Muscle of leg (tissue), 3 donors: ENCODE measurements at regions not wholly inside any gene's neighbourhood (a gene's known extent, or its start where the extent isn't known, plus 50 kb on each side); places are given as distances from the start of the nearest gene placed in this dataset.

Experiments
- DNase-seq: peaks from one replicate; pipeline ENCODE4 v3.0.0; 2013
- H3K27ac ChIP-seq: one replicate; pipeline ENCODE4 v1.5.1; 2013; ENCODE audit warnings: mild to moderate bottlenecking, low read length, control low read depth
- H3K27me3 ChIP-seq: one replicate; pipeline ENCODE4 v1.6.1; 2013; ENCODE audit warnings: low read length; ENCODE audit not compliant: control insufficient read depth, insufficient read depth
- H3K36me3 ChIP-seq: one replicate; pipeline ENCODE4 v1.6.1; 2013; ENCODE audit warnings: low read length; ENCODE audit not compliant: control insufficient read depth, insufficient read depth
- H3K4me1 ChIP-seq: one replicate; pipeline ENCODE4 v1.6.1; 2013; ENCODE audit warnings: low read length; ENCODE audit not compliant: control insufficient read depth, insufficient read depth
- H3K4me3 ChIP-seq: one replicate; pipeline ENCODE4 v1.5.1; 2013; ENCODE audit warnings: low read length, control low read depth
- H3K9me3 ChIP-seq: replicated peaks from 2 replicates; pipeline ENCODE4 v1.6.1; 2013; ENCODE audit warnings: low read depth, low read length; ENCODE audit not compliant: control insufficient read depth
- WGBS: methylation state at CpG from one replicate; pipeline ENCODE4 v1.1.5; 2013; ENCODE audit warnings: missing lambda C conversion rate; ENCODE audit not compliant: insufficient coverage; 5-methylcytosine and 5-hydroxymethylcytosine counted together

DNA sequence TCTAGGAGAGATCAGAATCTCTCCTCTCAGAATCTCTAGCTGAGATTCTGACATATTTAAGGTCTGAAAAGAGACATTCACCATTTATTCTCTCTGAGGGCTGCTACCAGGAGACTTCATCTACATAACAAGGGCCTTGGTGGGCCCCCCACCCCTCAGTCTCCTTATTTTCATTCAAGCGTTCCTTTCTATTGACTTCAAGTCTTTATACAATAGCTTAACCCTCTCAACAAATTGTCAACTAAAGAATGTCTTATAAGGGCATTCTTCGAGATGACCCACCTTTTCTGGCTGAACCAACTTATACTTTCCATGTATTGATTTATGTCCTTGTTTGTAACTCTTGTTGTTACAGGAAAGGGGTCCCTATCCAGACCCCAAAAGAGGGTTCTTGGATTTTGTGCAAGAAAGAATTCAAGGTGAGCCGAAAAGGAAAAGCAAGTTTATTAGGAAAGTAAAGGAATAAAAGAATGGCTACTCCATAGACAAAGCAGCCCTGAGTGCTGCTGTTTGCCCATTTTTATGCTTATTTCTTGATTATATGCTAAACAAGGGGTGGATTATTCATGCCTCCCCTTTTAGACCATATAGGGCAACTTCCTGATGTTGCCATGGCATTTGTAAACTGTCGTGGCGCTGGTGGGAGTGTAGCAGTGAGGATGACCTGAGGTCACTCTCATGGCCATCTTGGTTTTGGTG, 209.5 kb upstream of the ALCAM start:
- WGBS: no CpG with 5 or more reads among the region's 5 CpGs
- H3K27me3 ChIP-seq: no peaks in the 10 kb centered on the region

DNA sequence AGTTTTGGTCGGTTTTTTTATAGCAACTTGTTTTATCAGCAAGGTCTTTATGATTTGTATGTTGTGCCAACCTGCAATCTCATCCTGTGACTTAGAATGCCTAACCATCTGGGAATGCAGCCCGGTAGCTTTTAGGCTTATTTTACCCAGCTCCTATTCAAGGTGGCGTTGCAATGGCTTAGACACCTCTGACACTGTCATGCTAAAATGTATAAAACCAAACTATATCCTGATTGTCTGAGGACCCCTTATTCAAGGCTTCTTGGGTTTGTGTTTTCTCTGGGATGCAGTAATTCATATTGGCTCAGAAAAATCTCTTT, 209.0 kb upstream of the ALCAM start:
- DNase-seq: no peak
- no CpG with 5 or more reads among the region's 3 CpGs for WGBS
- Histone ChIP-seq H3K27me3 (no peaks in the 10 kb centered on the region), H3K36me3 (no peaks in the 10 kb centered on the region), H3K4me1 (no peaks in the 10 kb centered on the region), H3K4me3 (no peak overlapping the region), H3K9me3 (no peaks in the 10 kb centered on the region), H3K27ac (no peak overlapping the region)

More for the DNA sequence above, 209.5 kb upstream of the ALCAM start:
- no peak overlapping the region for H3K4me3 ChIP-seq
- no peaks in the 10 kb centered on the region for H3K4me1 ChIP-seq
- no peak overlapping the region for H3K27ac ChIP-seq
- no peak for DNase-seq
- H3K36me3 ChIP-seq: no peaks in the 10 kb centered on the region
- no peaks in the 10 kb centered on the region for H3K9me3 ChIP-seq

DNA sequence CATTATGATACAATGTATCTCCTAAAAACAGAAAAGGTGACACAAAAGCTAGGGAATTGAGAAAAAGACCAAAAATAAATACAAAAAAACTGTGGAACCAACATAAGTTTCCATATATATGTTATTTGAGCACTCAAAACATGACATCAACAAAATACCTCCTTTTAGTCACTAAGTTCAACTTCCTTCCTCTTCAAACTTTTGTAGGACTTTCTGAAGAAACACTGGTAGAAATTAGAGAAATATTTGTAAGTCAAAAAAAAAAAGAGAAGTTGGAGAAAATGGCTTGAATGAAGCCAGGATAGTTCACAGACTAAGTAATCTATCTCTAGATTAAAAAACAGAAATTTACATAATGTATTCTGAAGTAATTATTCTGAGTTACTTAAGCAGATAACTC, 208.4 kb upstream of the ALCAM start:
- no peaks in the 10 kb centered on the region for H3K36me3 ChIP-seq
- DNase-seq: peak; percentile 24
- no peaks in the 10 kb centered on the region for H3K9me3 ChIP-seq
- no peaks in the 10 kb centered on the region for H3K27me3 ChIP-seq
- no peak overlapping the region for H3K4me3 ChIP-seq
- no peaks in the 10 kb centered on the region for H3K4me1 ChIP-seq
- H3K27ac ChIP-seq: no peak overlapping the region

DNA sequence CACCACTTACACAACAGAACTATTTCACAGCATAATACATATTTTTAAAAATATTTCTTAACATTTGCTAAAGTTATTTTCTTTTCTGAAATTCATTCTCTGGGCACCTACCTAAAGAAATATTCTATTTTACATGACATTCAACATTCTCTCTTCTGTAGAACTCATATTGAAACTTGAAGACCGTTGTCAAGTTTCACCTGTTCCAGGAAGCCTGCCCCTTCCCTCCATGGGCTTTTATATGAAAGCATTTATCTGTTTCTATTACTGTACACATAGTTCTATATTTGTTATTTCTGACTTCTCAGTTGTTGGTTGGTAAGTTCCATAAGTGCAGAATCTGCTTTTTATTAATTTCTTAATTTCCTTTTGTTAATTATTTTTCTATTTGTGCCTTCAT, 204.3 kb upstream of the ALCAM start:
- Histone ChIP-seq H3K4me1 (no peaks in the 10 kb centered on the region), H3K27ac (no peak overlapping the region), H3K36me3 (no peaks in the 10 kb centered on the region), H3K4me3 (no peak overlapping the region), H3K9me3 (no peaks in the 10 kb centered on the region), H3K27me3 (no peaks in the 10 kb centered on the region)
- no peak for DNase-seq
- no CpG with 5 or more reads among the region's 1 CpG for WGBS

DNA sequence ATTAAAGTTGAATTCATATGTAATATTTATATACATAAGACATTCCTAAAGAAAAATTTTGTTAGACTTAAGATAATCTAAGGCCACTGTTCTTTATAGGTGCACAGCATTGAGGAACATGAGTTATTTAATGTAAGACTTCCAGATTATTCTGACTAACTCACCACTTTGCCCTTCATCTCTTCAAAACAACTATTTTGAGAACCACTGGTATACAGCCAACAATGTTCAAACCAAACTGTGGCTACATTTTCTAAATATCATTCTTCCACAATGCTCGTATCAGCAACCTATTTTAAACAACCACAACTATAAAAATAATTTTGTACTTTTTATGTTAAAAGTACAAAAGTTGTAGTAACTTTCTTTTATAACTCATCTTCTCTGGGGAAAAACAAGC, 199.8 kb upstream of the ALCAM start:
- WGBS: no CpG with 5 or more reads among the region's 1 CpG
- Histone ChIP-seq H3K9me3 (no peaks in the 10 kb centered on the region), H3K4me3 (no peak overlapping the region), H3K36me3 (no peaks in the 10 kb centered on the region), H3K27ac (no peak overlapping the region), H3K4me1 (no peaks in the 10 kb centered on the region), H3K27me3 (no peaks in the 10 kb centered on the region)
- DNase-seq: no peak

DNA sequence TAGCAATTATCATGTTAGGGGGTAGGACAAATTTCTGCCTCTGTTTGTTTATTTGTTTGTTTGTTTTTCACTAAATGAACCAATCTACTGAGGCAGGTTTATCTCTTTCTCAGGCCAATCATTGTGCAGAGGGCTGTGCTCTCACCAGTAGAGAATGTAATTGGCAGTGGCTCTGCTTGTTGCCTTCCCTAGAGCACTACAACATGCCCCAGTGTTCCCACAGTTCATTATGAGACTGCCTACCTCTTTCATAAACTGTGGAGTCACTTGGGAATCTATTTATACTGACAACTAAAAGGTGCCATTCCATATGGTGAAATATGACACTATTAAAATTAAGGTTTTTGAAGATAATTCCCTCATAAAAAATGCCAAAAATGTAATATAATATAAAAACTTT, 196.3 kb upstream of the ALCAM start:
- Histone ChIP-seq H3K9me3 (no peaks in the 10 kb centered on the region), H3K27ac (no peak overlapping the region), H3K4me1 (no peaks in the 10 kb centered on the region), H3K4me3 (no peak overlapping the region), H3K27me3 (no peaks in the 10 kb centered on the region), H3K36me3 (no peaks in the 10 kb centered on the region)
- no peak for DNase-seq

DNA sequence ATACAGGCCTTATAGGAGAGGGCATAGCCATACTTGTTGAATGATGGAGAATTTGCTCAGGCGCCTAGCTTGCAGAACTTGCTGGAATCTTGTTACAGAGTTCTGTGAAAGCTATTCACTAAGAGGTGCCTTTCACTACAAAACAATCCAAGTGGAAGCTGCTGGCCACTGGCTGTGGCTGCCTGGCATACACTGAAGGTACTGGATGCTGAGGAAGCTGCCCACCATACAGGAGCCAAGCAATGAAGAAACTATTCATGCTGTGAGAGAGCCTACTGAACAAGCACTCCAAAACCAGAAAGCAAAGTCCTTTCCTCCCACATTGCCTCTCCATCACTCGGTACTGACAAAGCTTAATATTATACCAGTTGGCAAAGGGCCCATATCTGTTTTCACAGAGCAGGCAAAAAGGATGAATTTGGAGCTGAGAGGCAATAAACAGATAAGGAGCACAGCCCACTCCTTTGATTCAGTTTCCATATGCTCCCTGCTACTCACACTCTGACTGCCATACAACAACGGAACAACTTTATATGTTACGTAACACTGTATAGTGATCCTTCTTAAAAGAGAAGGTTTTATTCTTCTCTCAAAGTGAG, 192.6 kb upstream of the ALCAM start:
- no CpG with 5 or more reads among the region's 4 CpGs for WGBS

DNA sequence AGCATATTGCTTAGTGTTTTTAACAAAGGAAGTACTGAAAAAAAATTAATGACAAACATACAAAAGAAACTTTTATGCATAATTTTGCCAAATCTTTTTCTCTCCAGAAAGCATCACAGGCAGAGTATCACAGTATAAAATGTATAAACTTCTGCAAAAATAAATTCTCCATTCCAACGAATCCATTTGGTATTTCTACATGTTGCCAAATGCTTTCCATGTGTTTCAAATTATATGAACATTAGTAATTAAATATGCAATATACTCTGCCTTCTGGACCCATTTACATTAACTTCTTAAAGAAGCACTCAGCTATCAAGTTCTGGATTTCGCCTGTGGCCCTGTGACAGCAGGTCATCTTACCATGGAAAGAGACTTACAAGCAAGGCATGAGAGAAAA, 189.1 kb upstream of the ALCAM start:
- H3K4me1 ChIP-seq: no peaks in the 10 kb centered on the region
- no peak overlapping the region for H3K4me3 ChIP-seq
- H3K9me3 ChIP-seq: no peaks in the 10 kb centered on the region
- H3K27me3 ChIP-seq: no peaks in the 10 kb centered on the region
- H3K27ac ChIP-seq: no peak overlapping the region
- DNase-seq: peak; percentile 80
- no CpG with 5 or more reads among the region's 2 CpGs for WGBS
- no peaks in the 10 kb centered on the region for H3K36me3 ChIP-seq

More for the DNA sequence above, 192.6 kb upstream of the ALCAM start:
- Histone ChIP-seq H3K36me3 (no peaks in the 10 kb centered on the region), H3K9me3 (no peaks in the 10 kb centered on the region), H3K4me3 (no peak overlapping the region), H3K4me1 (no peaks in the 10 kb centered on the region), H3K27ac (no peak overlapping the region), H3K27me3 (no peaks in the 10 kb centered on the region)
- DNase-seq: peak; percentile 15

DNA sequence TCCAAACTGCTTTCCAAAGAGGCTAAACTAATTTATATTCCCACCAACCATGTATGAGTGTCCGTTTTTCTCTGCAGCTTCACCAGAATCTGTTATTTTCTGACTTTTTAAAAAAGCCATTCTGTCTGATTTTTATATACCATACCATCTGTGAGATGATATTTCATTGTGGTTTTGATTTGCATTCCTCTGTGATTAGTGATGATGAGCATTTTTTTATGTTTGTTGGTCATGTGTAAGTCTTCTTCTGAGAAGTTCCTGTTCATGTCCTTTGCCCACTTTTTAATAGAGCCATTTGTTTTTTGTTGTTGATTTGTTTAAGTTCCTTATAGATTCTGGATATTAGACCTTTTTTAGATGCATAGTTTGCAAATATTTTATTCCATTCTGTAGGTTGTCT, 179.4 kb upstream of the ALCAM start:
- Histone ChIP-seq H3K27ac (no peak overlapping the region), H3K9me3 (peaks cover 2% of the 10 kb centered on the region), H3K4me1 (no peaks in the 10 kb centered on the region), H3K36me3 (no peaks in the 10 kb centered on the region), H3K4me3 (no peak overlapping the region), H3K27me3 (no peaks in the 10 kb centered on the region)
- WGBS: no CpG with 5 or more reads among the region's 1 CpG
- no peak for DNase-seq

DNA sequence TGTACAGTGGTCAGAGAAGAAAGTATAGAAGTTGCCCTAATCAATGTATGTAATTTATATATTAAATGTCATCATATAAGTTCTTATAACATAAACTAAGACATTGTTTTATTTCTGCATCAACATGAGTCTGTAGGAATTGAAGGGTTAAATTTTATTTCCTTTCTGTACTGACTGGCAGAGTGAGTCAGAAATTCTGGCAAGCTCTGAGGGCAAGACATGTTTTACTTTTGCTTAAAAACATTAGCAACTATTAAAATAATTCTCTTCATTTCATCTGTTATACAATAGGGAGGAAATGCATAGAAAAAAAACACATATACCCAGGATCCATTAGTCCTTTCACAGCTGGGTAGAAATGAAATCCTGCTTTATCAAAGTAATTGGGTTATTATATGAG, 171.4 kb upstream of the ALCAM start:
- DNase-seq: no peak
- no peak overlapping the region for H3K4me3 ChIP-seq
- no peaks in the 10 kb centered on the region for H3K27me3 ChIP-seq
- H3K27ac ChIP-seq: no peak overlapping the region
- no peaks in the 10 kb centered on the region for H3K9me3 ChIP-seq
- no peaks in the 10 kb centered on the region for H3K36me3 ChIP-seq
- H3K4me1 ChIP-seq: no peaks in the 10 kb centered on the region

DNA sequence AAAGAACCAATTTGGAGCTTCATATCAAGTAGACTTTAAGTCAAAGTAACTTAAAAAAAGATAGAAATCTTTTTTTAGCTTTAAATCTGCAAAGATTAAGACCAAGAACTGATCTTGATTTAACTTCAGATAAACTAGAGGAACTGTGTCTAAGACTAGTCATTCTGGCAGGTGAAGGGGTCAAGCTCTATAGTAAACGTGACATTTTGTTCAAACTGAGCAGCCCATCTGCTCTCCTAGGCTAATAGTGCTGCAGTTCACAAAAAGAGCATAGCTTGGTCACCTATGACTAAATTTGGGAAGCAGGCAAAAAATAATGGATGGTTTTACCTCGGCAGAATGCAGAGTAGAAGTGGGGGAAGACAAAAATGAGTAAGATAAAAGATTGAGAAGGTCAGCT, 168.8 kb upstream of the ALCAM start:
- 25% methylated on average over 1 of the region's 2 CpGs for WGBS
- Histone ChIP-seq H3K4me3 (no peak overlapping the region), H3K9me3 (no peaks in the 10 kb centered on the region)

More for the DNA sequence above, 168.8 kb upstream of the ALCAM start:
- Histone ChIP-seq H3K4me1 (no peaks in the 10 kb centered on the region), H3K27me3 (no peaks in the 10 kb centered on the region), H3K27ac (no peak overlapping the region), H3K36me3 (no peaks in the 10 kb centered on the region)
- DNase-seq: no peak
